ENCODE measurements at regions not wholly inside any gene's neighbourhood (a gene's known extent, or its start where the extent isn't known, plus 50 kb on each side); places are given as distances from the start of the nearest gene placed in this dataset.

DNA sequence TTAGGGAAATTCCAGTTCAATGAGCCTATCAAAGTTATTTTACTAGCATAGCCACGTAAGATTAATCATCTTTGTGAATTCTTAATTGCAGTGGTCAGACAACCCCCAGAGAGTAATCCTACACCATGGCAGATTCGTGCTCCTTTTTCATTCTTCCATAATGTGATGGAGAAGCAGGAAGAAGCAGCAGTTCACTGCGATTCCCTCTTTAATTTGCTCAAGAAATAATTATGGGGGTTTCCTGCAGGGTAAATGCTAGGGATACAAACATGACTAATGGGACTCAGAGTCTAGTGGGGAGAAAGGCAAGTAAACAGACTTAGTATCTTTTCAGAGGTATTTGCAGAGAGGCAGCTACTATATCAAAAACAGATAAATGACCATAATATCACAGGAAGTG is 175.8 kb upstream of the HNRNPA3 start:
- ATAC-seq (ENCODE audit: insufficient number of reproducible peaks, low FRiP score, low read depth) (no peak), DNase-seq (ENCODE audit: low spot score) (no peak)
- Histone ChIP-seq H3K27me3 (replicated peaks; ENCODE audit: insufficient read depth) (no peaks in the 10 kb centered on the region), H3K27ac (no peak overlapping the region), H3K4me3 (no peak overlapping the region), H3K9me3 (no peaks in the 10 kb centered on the region), H3K36me3 (no peaks in the 10 kb centered on the region), H3K4me1 (ENCODE audit: control insufficient read depth in 1 of 2, low read depth in 2 of 2) (no peaks in the 10 kb centered on the region)
- no peak for TF ChIP-seq CTCF (IDR thresholded peaks at IDR 0.05)

- Histone ChIP-seq H3K36me3 (no peaks in the 10 kb centered on the region), H3K9me3 (no peaks in the 10 kb centered on the region), H3K27me3 (replicated peaks; ENCODE audit: insufficient read depth) (no peaks in the 10 kb centered on the region), H3K4me3 (no peak overlapping the region), H3K4me1 (ENCODE audit: control insufficient read depth in 1 of 2, low read depth in 2 of 2) (no peaks in the 10 kb centered on the region), H3K27ac (no peak overlapping the region)
- no peak for TF ChIP-seq CTCF (IDR thresholded peaks at IDR 0.05)
- ATAC-seq (ENCODE audit: insufficient number of reproducible peaks, low FRiP score, low read depth) (no peak), DNase-seq (ENCODE audit: low spot score) (no peak)
These were observed 175.0 kb upstream of the HNRNPA3 start for GRCh38 chr2:177037569-177037968.

DNA sequence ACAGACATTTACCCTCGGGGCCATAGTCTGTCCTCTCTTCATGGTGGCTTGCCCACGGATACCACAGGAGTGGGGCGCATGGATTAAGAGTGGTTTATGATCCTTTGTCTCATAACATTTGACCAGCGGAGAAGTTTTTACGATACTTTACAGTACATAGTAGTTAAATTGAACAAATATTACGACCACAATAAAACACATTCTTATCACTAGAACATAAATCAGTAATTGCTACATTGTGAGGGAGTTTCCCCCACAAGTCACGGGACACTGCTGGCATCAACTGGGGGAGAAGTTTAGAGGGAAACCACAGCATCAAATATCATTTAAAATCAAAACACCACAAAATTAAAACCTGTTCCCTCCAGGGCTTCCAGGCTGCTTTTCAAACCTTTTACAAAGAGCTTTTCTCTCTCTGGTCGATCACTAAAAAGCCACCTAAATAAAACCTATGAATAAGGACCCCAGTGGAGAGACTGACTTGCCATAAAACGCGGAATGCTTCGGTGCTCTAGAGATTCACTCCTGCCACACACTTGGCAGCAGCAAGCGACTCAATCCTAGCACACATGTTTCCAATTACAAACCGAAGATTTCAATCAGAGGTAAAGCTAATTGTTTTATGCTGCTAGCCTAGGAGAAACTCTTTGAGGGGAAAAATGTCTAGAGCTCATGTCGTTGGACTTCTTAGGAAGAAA is 173.7 kb upstream of the HNRNPA3 start:
- no peak overlapping the region for H3K27ac ChIP-seq
- H3K27me3 ChIP-seq (replicated peaks; ENCODE audit: insufficient read depth) = no peaks in the 10 kb centered on the region
- no peaks in the 10 kb centered on the region for H3K9me3 ChIP-seq
- no peaks in the 10 kb centered on the region for H3K36me3 ChIP-seq
- TF ChIP-seq CTCF (IDR thresholded peaks at IDR 0.05) = no peak
- no peak overlapping the region for H3K4me3 ChIP-seq
- DNase-seq (ENCODE audit: low spot score) (no peak), ATAC-seq (ENCODE audit: insufficient number of reproducible peaks, low FRiP score, low read depth) (no peak)
- no peaks in the 10 kb centered on the region for H3K4me1 ChIP-seq (ENCODE audit: control insufficient read depth in 1 of 2, low read depth in 2 of 2)

DNA sequence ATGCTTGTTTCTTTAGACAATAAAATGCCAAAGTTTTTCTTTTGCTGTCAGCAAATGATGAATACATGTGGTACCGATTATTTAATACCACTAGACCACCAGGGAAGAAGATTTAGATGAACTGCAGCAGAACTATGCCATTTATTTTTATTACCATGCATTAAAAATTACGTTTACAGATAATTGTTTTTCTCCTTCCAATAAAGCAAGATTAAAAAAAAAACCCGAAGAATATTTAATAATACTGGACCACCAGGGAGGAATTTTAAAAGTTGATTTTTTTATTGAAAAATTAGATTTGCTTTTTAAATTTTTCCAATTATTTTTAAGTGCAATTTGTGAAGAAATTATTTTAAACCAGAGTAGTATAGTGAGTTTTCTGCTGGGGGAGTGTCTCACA is 170.3 kb upstream of the HNRNPA3 start:
- Histone ChIP-seq H3K4me1 (ENCODE audit: control insufficient read depth in 1 of 2, low read depth in 2 of 2) (no peaks in the 10 kb centered on the region), H3K9me3 (no peaks in the 10 kb centered on the region), H3K27ac (no peak overlapping the region), H3K4me3 (no peak overlapping the region), H3K27me3 (replicated peaks; ENCODE audit: insufficient read depth) (no peaks in the 10 kb centered on the region), H3K36me3 (no peaks in the 10 kb centered on the region)
- no peak for TF ChIP-seq CTCF (IDR thresholded peaks at IDR 0.05)
- ATAC-seq (ENCODE audit: insufficient number of reproducible peaks, low FRiP score, low read depth) = no peak
- DNase-seq (ENCODE audit: low spot score) = no peak

DNA sequence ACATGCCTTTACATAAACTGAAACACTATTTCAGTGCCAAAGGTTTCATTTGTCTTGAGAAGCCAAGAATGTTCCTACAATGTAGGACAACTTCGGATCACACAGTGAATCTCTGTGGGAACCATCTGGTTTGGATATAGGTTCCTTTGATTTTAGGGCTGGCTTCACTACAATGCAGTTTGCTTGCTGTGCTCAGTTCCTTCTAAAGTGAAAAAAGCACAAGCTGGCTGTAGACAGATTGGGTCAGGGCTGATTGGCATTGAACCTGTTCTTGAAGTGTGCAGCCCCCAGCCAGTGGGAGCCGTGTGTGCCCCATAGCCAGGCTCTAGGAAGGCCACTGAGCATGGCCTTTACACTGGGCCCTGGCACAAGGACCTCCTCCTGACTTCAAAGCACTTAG is 167.9 kb upstream of the HNRNPA3 start:
- Histone ChIP-seq H3K4me1 (ENCODE audit: control insufficient read depth in 1 of 2, low read depth in 2 of 2) (no peaks in the 10 kb centered on the region), H3K9me3 (no peaks in the 10 kb centered on the region), H3K36me3 (no peaks in the 10 kb centered on the region), H3K27ac (no peak overlapping the region), H3K4me3 (no peak overlapping the region), H3K27me3 (replicated peaks; ENCODE audit: insufficient read depth) (no peaks in the 10 kb centered on the region)
- no peak for TF ChIP-seq CTCF (IDR thresholded peaks at IDR 0.05)
- ATAC-seq (ENCODE audit: insufficient number of reproducible peaks, low FRiP score, low read depth) (no peak), DNase-seq (ENCODE audit: low spot score) (no peak)

Data from thoracic aorta (tissue), 2 donors.